ENCODE measurements at regions not wholly inside any gene's neighbourhood (a gene's known extent, or its start where the extent isn't known, plus 50 kb on each side); places are given as distances from the start of the nearest gene placed in this dataset.

- no peak overlapping the region for H2BK120ac ChIP-seq (ENCODE audit: low read depth, low read length)
- H3K27me3 ChIP-seq (ENCODE audit: insufficient read depth, low read length, poor library complexity), result no peaks in the 10 kb centered on the region
- no peaks in the 10 kb centered on the region for H3K79me1 ChIP-seq (ENCODE audit: low read length)
- H2BK5ac ChIP-seq (ENCODE audit: low read length), result no peak overlapping the region
- H2AK5ac ChIP-seq (ENCODE audit: low read length), result no peak overlapping the region
- DNase-seq, result no peak
- no peak overlapping the region for H3K9ac ChIP-seq (ENCODE audit: low read length)
- no CpG with 5 or more reads among the region's 4 CpGs for WGBS (ENCODE audit: extremely low coverage, insufficient coverage, low lambda C conversion rate)
- no peak overlapping the region for H3K4me2 ChIP-seq (ENCODE audit: low read length)
- no peak overlapping the region for H2BK15ac ChIP-seq (replicated peaks; ENCODE audit: low read depth)
- no peak overlapping the region for H3K23ac ChIP-seq (ENCODE audit: low read length)
- no peaks in the 10 kb centered on the region for H3K79me2 ChIP-seq (ENCODE audit: control insufficient read depth, insufficient read depth, low read length)
- no peaks in the 10 kb centered on the region for H3K36me3 ChIP-seq (ENCODE audit: control insufficient read depth, insufficient read depth, low read length)
- H3K18ac ChIP-seq (ENCODE audit: low read length), result no peak overlapping the region
- H3K4me3 ChIP-seq (ENCODE audit: low read length), result no peak overlapping the region
- no peak overlapping the region for H3K4ac ChIP-seq (ENCODE audit: low read depth, low read length)
- H4K5ac ChIP-seq (ENCODE audit: low read length), result no peak overlapping the region
- H3K27ac ChIP-seq (ENCODE audit: low read depth, low read length), result no peak overlapping the region
- no peak overlapping the region for H3K56ac ChIP-seq (ENCODE audit: low read length)
- no peak overlapping the region for H4K8ac ChIP-seq (ENCODE audit: low read depth, low read length)
- no peaks in the 10 kb centered on the region for H3K4me1 ChIP-seq (ENCODE audit: control insufficient read depth, low read depth, low read length)
These were observed 208.1 kb downstream of the VGLL3 start for GRCh38 chr3:86782866-86783265.

GRCh38 chr3:86782286-86782685, 208.7 kb downstream of the VGLL3 start:
- no peak overlapping the region for H4K5ac ChIP-seq (ENCODE audit: low read length)

GRCh38 chr3:86774082-86774691, 216.8 kb downstream of the VGLL3 start:
- H4K8ac ChIP-seq (ENCODE audit: low read depth, low read length), result no peak overlapping the region
- H2BK15ac ChIP-seq (replicated peaks; ENCODE audit: low read depth), result no peak overlapping the region
- H3K18ac ChIP-seq (ENCODE audit: low read length), result no peak overlapping the region
- no peak overlapping the region for H3K4me3 ChIP-seq (ENCODE audit: low read length)
- H3K4me1 ChIP-seq (ENCODE audit: control insufficient read depth, low read depth, low read length), result no peaks in the 10 kb centered on the region
- no peak overlapping the region for H3K23ac ChIP-seq (ENCODE audit: low read length)
- no peak overlapping the region for H3K27ac ChIP-seq (ENCODE audit: low read depth, low read length)
- H3K56ac ChIP-seq (ENCODE audit: low read length), result no peak overlapping the region
- no peaks in the 10 kb centered on the region for H3K27me3 ChIP-seq (ENCODE audit: insufficient read depth, low read length, poor library complexity)
- H2BK5ac ChIP-seq (ENCODE audit: low read length), result no peak overlapping the region
- DNase-seq, result no peak
- H3K79me2 ChIP-seq (ENCODE audit: control insufficient read depth, insufficient read depth, low read length), result no peaks in the 10 kb centered on the region
- no peak overlapping the region for H2AK5ac ChIP-seq (ENCODE audit: low read length)
- H4K5ac ChIP-seq (ENCODE audit: low read length), result no peak overlapping the region
- no CpG with 5 or more reads among the region's 3 CpGs for WGBS (ENCODE audit: extremely low coverage, insufficient coverage, low lambda C conversion rate)
- no peaks in the 10 kb centered on the region for H3K79me1 ChIP-seq (ENCODE audit: low read length)
- no peak overlapping the region for H3K4me2 ChIP-seq (ENCODE audit: low read length)
- H3K9ac ChIP-seq (ENCODE audit: low read length), result no peak overlapping the region
- H3K36me3 ChIP-seq (ENCODE audit: control insufficient read depth, insufficient read depth, low read length), result no peaks in the 10 kb centered on the region
- H2BK120ac ChIP-seq (ENCODE audit: low read depth, low read length), result no peak overlapping the region
- no peak overlapping the region for H3K4ac ChIP-seq (ENCODE audit: low read depth, low read length)

More at GRCh38 chr3:86782286-86782685, 208.7 kb downstream of the VGLL3 start:
- no peaks in the 10 kb centered on the region for H3K27me3 ChIP-seq (ENCODE audit: insufficient read depth, low read length, poor library complexity)
- H3K18ac ChIP-seq (ENCODE audit: low read length), result no peak overlapping the region
- H3K79me2 ChIP-seq (ENCODE audit: control insufficient read depth, insufficient read depth, low read length), result no peaks in the 10 kb centered on the region
- H2BK5ac ChIP-seq (ENCODE audit: low read length), result no peak overlapping the region
- H3K9ac ChIP-seq (ENCODE audit: low read length), result no peak overlapping the region
- no peak overlapping the region for H3K4ac ChIP-seq (ENCODE audit: low read depth, low read length)
- H4K8ac ChIP-seq (ENCODE audit: low read depth, low read length), result no peak overlapping the region
- H2BK15ac ChIP-seq (replicated peaks; ENCODE audit: low read depth), result no peak overlapping the region
- H3K4me2 ChIP-seq (ENCODE audit: low read length), result no peak overlapping the region
- WGBS (ENCODE audit: extremely low coverage, insufficient coverage, low lambda C conversion rate), result no CpG with 5 or more reads among the region's 2 CpGs
- DNase-seq, result no peak
- H3K4me3 ChIP-seq (ENCODE audit: low read length), result no peak overlapping the region
- no peaks in the 10 kb centered on the region for H3K36me3 ChIP-seq (ENCODE audit: control insufficient read depth, insufficient read depth, low read length)
- no peak overlapping the region for H3K27ac ChIP-seq (ENCODE audit: low read depth, low read length)
- H2AK5ac ChIP-seq (ENCODE audit: low read length), result no peak overlapping the region
- H3K79me1 ChIP-seq (ENCODE audit: low read length), result no peaks in the 10 kb centered on the region
- no peak overlapping the region for H2BK120ac ChIP-seq (ENCODE audit: low read depth, low read length)
- no peaks in the 10 kb centered on the region for H3K4me1 ChIP-seq (ENCODE audit: control insufficient read depth, low read depth, low read length)
- no peak overlapping the region for H3K56ac ChIP-seq (ENCODE audit: low read length)
- no peak overlapping the region for H3K23ac ChIP-seq (ENCODE audit: low read length)

- Histone ChIP-seq H3K4me2 (ENCODE audit: low read length) (no peak overlapping the region), H2BK120ac (ENCODE audit: low read depth, low read length) (no peak overlapping the region), H3K27me3 (ENCODE audit: insufficient read depth, low read length, poor library complexity) (no peaks in the 10 kb centered on the region), H3K18ac (ENCODE audit: low read length) (no peak overlapping the region), H2BK5ac (ENCODE audit: low read length) (no peak overlapping the region), H3K4ac (ENCODE audit: low read depth, low read length) (no peak overlapping the region), H4K5ac (ENCODE audit: low read length) (no peak overlapping the region), H2BK15ac (replicated peaks; ENCODE audit: low read depth) (no peak overlapping the region), H3K79me2 (ENCODE audit: control insufficient read depth, insufficient read depth, low read length) (no peaks in the 10 kb centered on the region), H3K4me3 (ENCODE audit: low read length) (no peak overlapping the region), H3K9ac (ENCODE audit: low read length) (no peak overlapping the region), H4K8ac (ENCODE audit: low read depth, low read length) (no peak overlapping the region), H3K23ac (ENCODE audit: low read length) (no peak overlapping the region), H3K79me1 (ENCODE audit: low read length) (no peaks in the 10 kb centered on the region), H3K27ac (ENCODE audit: low read depth, low read length) (no peak overlapping the region), H2AK5ac (ENCODE audit: low read length) (no peak overlapping the region), H3K4me1 (ENCODE audit: control insufficient read depth, low read depth, low read length) (no peaks in the 10 kb centered on the region), H3K56ac (ENCODE audit: low read length) (no peak overlapping the region), H3K36me3 (ENCODE audit: control insufficient read depth, insufficient read depth, low read length) (no peaks in the 10 kb centered on the region)
- no CpG with 5 or more reads among the region's 5 CpGs for WGBS (ENCODE audit: extremely low coverage, insufficient coverage, low lambda C conversion rate)
- no peak for DNase-seq
These were observed 218.2 kb downstream of the VGLL3 start for GRCh38 chr3:86772699-86773098.

GRCh38 chr3:86771741-86772512, 219.0 kb downstream of the VGLL3 start:
- Histone ChIP-seq H2BK120ac (ENCODE audit: low read depth, low read length) (no peak overlapping the region), H3K56ac (ENCODE audit: low read length) (no peak overlapping the region), H3K27me3 (ENCODE audit: insufficient read depth, low read length, poor library complexity) (no peaks in the 10 kb centered on the region), H3K4me1 (ENCODE audit: control insufficient read depth, low read depth, low read length) (no peaks in the 10 kb centered on the region), H4K5ac (ENCODE audit: low read length) (no peak overlapping the region), H3K27ac (ENCODE audit: low read depth, low read length) (no peak overlapping the region), H3K4ac (ENCODE audit: low read depth, low read length) (no peak overlapping the region), H3K9ac (ENCODE audit: low read length) (no peak overlapping the region), H2BK5ac (ENCODE audit: low read length) (no peak overlapping the region), H3K18ac (ENCODE audit: low read length) (no peak overlapping the region), H4K8ac (ENCODE audit: low read depth, low read length) (no peak overlapping the region), H3K4me2 (ENCODE audit: low read length) (no peak overlapping the region), H3K23ac (ENCODE audit: low read length) (no peak overlapping the region), H2AK5ac (ENCODE audit: low read length) (no peak overlapping the region), H2BK15ac (replicated peaks; ENCODE audit: low read depth) (no peak overlapping the region), H3K36me3 (ENCODE audit: control insufficient read depth, insufficient read depth, low read length) (no peaks in the 10 kb centered on the region), H3K79me2 (ENCODE audit: control insufficient read depth, insufficient read depth, low read length) (no peaks in the 10 kb centered on the region), H3K4me3 (ENCODE audit: low read length) (no peak overlapping the region), H3K79me1 (ENCODE audit: low read length) (no peaks in the 10 kb centered on the region)
- DNase-seq, result no peak
- no CpG with 5 or more reads among the region's 4 CpGs for WGBS (ENCODE audit: extremely low coverage, insufficient coverage, low lambda C conversion rate)
